ENCODE measurements at regions not wholly inside any gene's neighbourhood (a gene's known extent, or its start where the extent isn't known, plus 50 kb on each side); places are given as distances from the start of the nearest gene placed in this dataset.

GRCh38 chr7:68449816-68450215 lies 1148.5 kb upstream of the AUTS2 start:
- TF ChIP-seq CTCF (IDR thresholded peaks at IDR 0.05) (no peak), POLR2AphosphoS5 (IDR thresholded peaks at IDR 0.05) (no peak), POLR2A (IDR thresholded peaks at IDR 0.05) (no peak)
